Glutamatergic neuron (in vitro differentiated cells): ENCODE measurements at regions not wholly inside any gene's neighbourhood (a gene's known extent, or its start where the extent isn't known, plus 50 kb on each side); places are given as distances from the start of the nearest gene placed in this dataset.
A peak's percentile ranks its signal among the peaks of the same experiment; 100 is the strongest.

Experiments
- DNase-seq: peaks from one replicate; pipeline ENCODE4 v3.0.0; 2022
- H3K27ac Mint-ChIP-seq: one replicate; pipeline ENCODE4 v1.8.0; 2020; ENCODE audit warnings: mild to moderate bottlenecking, mixed read lengths, inconsistent platforms; ENCODE audit not compliant: unreplicated experiment
- H3K27me3 Mint-ChIP-seq: one replicate; pipeline ENCODE4 v1.8.0; 2020; ENCODE audit warnings: mild to moderate bottlenecking, moderate library complexity, mixed read lengths, inconsistent platforms; ENCODE audit not compliant: unreplicated experiment
- H3K36me3 Mint-ChIP-seq: one replicate; pipeline ENCODE4 v1.8.0; 2020; ENCODE audit warnings: mild to moderate bottlenecking, mixed read lengths, inconsistent platforms; ENCODE audit not compliant: unreplicated experiment
- H3K4me1 Mint-ChIP-seq: one replicate; pipeline ENCODE4 v1.8.0; 2020; ENCODE audit warnings: mild to moderate bottlenecking, low read depth, mixed read lengths, inconsistent platforms; ENCODE audit not compliant: unreplicated experiment
- H3K4me3 Mint-ChIP-seq: one replicate; pipeline ENCODE4 v1.8.0; 2020; ENCODE audit warnings: mild to moderate bottlenecking, mixed read lengths, inconsistent platforms; ENCODE audit not compliant: unreplicated experiment
- H3K9me3 Mint-ChIP-seq: one replicate; pipeline ENCODE4 v1.8.0; 2020; ENCODE audit warnings: mild to moderate bottlenecking, moderate library complexity, mixed read lengths, inconsistent platforms; ENCODE audit not compliant: unreplicated experiment
- CTCF ChIP-seq: fragments of 200-600 bp; sonication (generic); IDR thresholded peaks from one replicate; pipeline ENCODE4 v1.5.0; 2021; ENCODE audit not compliant: partially characterized antibody, unreplicated experiment

GRCh38 chr2:53231908-53232307 lies 535.7 kb upstream of the CHAC2 start:
- no peaks in the 10 kb centered on the region for H3K27me3 Mint-ChIP-seq
- H3K27ac Mint-ChIP-seq = no peak overlapping the region
- no peak overlapping the region for H3K4me3 Mint-ChIP-seq
- H3K9me3 Mint-ChIP-seq = no peaks in the 10 kb centered on the region
- DNase-seq = no peak
- peaks cover 25% of the 10 kb centered on the region for H3K4me1 Mint-ChIP-seq
- no peaks in the 10 kb centered on the region for H3K36me3 Mint-ChIP-seq
- no peak for TF ChIP-seq CTCF

- peaks cover 25% of the 10 kb centered on the region for H3K4me1 Mint-ChIP-seq
- no peaks in the 10 kb centered on the region for H3K27me3 Mint-ChIP-seq
- no peaks in the 10 kb centered on the region for H3K9me3 Mint-ChIP-seq
- no peak overlapping the region for H3K27ac Mint-ChIP-seq
- DNase-seq = no peak
- H3K4me3 Mint-ChIP-seq = no peak overlapping the region
- no peak for TF ChIP-seq CTCF
- H3K36me3 Mint-ChIP-seq = no peaks in the 10 kb centered on the region
Observed at GRCh38 chr2:53230691-53231090, 536.9 kb upstream of the CHAC2 start.

- Mint-ChIP-seq H3K27me3 (no peaks in the 10 kb centered on the region), H3K36me3 (no peaks in the 10 kb centered on the region), H3K4me3 (peak overlapping the region; percentile 17), H3K9me3 (no peaks in the 10 kb centered on the region), H3K4me1 (peaks cover 19% of the 10 kb centered on the region), H3K27ac (peak overlapping the region; percentile 5)
- TF ChIP-seq CTCF = no peak
- no peak for DNase-seq
Observed at GRCh38 chr2:53227535-53227934, 540.1 kb upstream of the CHAC2 start.

- no peak for DNase-seq
- Mint-ChIP-seq H3K4me3 (no peak overlapping the region), H3K36me3 (no peaks in the 10 kb centered on the region), H3K9me3 (peaks cover 4% of the 10 kb centered on the region), H3K4me1 (no peaks in the 10 kb centered on the region), H3K27me3 (peaks cover 1% of the 10 kb centered on the region), H3K27ac (no peak overlapping the region)
- no peak for TF ChIP-seq CTCF
Observed at GRCh38 chr2:53220969-53221368, 546.6 kb upstream of the CHAC2 start.

GRCh38 chr2:53217250-53217649 lies 550.4 kb upstream of the CHAC2 start:
- no peak for DNase-seq
- peaks cover 10% of the 10 kb centered on the region for H3K36me3 Mint-ChIP-seq
- no peak for TF ChIP-seq CTCF
- peaks cover 4% of the 10 kb centered on the region for H3K9me3 Mint-ChIP-seq
- H3K4me3 Mint-ChIP-seq = no peak overlapping the region
- H3K4me1 Mint-ChIP-seq = no peaks in the 10 kb centered on the region
- H3K27ac Mint-ChIP-seq = no peak overlapping the region
- H3K27me3 Mint-ChIP-seq = peaks cover 1% of the 10 kb centered on the region
